ENCODE measurements at regions not wholly inside any gene's neighbourhood (a gene's known extent, or its start where the extent isn't known, plus 50 kb on each side); places are given as distances from the start of the nearest gene placed in this dataset.

- TF ChIP-seq CTCF (IDR thresholded peaks at IDR 0.05; ENCODE audit: control extremely low read depth in 1 of 3, insufficient read depth in 1 of 3, low read depth in 1 of 3, low read length in 3 of 3) = no peak
- TF ChIP-seq JUND (IDR thresholded peaks at IDR 0.05; ENCODE audit: low read length) = no peak
- TF ChIP-seq POLR2AphosphoS5 (IDR thresholded peaks at IDR 0.05; ENCODE audit: low read depth, low read length) = no peak
- TF ChIP-seq RAD21 (IDR thresholded peaks at IDR 0.05 in 1 of 2, conservative IDR thresholded peaks at IDR 0.05 in 1 of 2; ENCODE audit: low read depth in 2 of 2, low read length in 2 of 2) = no peak
- no peak for TF ChIP-seq POLR2A (IDR thresholded peaks at IDR 0.05; ENCODE audit: control extremely low read depth in 1 of 2, low read depth in 2 of 2, low read length in 2 of 2)
- no peak for TF ChIP-seq CHD2 (IDR thresholded peaks at IDR 0.05; ENCODE audit: low read length)
- no peak for TF ChIP-seq EP300 (IDR thresholded peaks at IDR 0.05; ENCODE audit: borderline replicate concordance in 1 of 2, low read depth in 2 of 2, low read length in 2 of 2)
Observed at GRCh38 chr1:101732261-101732660, 264.5 kb downstream of the OLFM3 start.
